Smooth muscle cell (in vitro differentiated cells): ENCODE measurements at regions not wholly inside any gene's neighbourhood (a gene's known extent, or its start where the extent isn't known, plus 50 kb on each side); places are given as distances from the start of the nearest gene placed in this dataset.

ENCODE experiments used
- DNase-seq: peaks from one replicate; lab custom pipeline; 2025; ENCODE audit not compliant: unreplicated experiment; lab: John Stamatoyannopoulos, UW
- H2AFZ ChIP-seq: fragments of 200-600 bp; sonication (generic); 2 replicates; pipeline ENCODE4 v1.6.0; 2016; ENCODE audit warnings: antibody characterized with exemption, low read depth, mild to moderate bottlenecking
- H3F3A ChIP-seq: fragments of 200-600 bp; sonication (generic); 2 replicates; pipeline ENCODE4 v1.6.0; 2017; ENCODE audit warnings: antibody characterized with exemption, low read depth
- H3K27ac ChIP-seq: fragments of 200-600 bp; sonication (generic); 2 replicates; pipeline ENCODE4 v1.5.1; 2016; ENCODE audit warnings: low read depth, mild to moderate bottlenecking
- H3K27me3 ChIP-seq: fragments of 200-600 bp; sonication (generic); 2 replicates; pipeline ENCODE4 v1.6.1; 2016; ENCODE audit warnings: low read depth, mild to moderate bottlenecking
- H3K36me3 ChIP-seq: fragments of 200-600 bp; sonication (generic); 2 replicates; pipeline ENCODE4 v1.5.1; 2016; ENCODE audit warnings: low read depth
- H3K4me1 ChIP-seq: fragments of 200-600 bp; sonication (generic); 2 replicates; pipeline ENCODE4 v1.5.1; 2016; ENCODE audit warnings: low read depth
- H3K4me2 ChIP-seq: fragments of 200-600 bp; sonication (generic); 2 replicates; pipeline ENCODE4 v1.6.0; 2016; ENCODE audit warnings: mild to moderate bottlenecking
- H3K4me3 ChIP-seq: fragments of 200-600 bp; sonication (generic); 2 replicates; pipeline ENCODE4 v1.5.1; 2016; ENCODE audit warnings: mild to moderate bottlenecking
- H3K79me2 ChIP-seq: fragments of 200-600 bp; sonication (generic); 2 replicates; pipeline ENCODE4 v1.6.0; 2016; ENCODE audit warnings: low read depth, mild to moderate bottlenecking
- H3K9ac ChIP-seq: fragments of 200-600 bp; sonication (generic); 2 replicates; pipeline ENCODE4 v1.6.0; 2016; ENCODE audit warnings: low read depth
- H3K9me3 ChIP-seq: fragments of 200-600 bp; sonication (generic); replicated peaks from 2 replicates; pipeline ENCODE4 v1.5.1; 2016; ENCODE audit warnings: low read depth
- H4K20me1 ChIP-seq: fragments of 200-600 bp; sonication (generic); 2 replicates; pipeline ENCODE4 v1.6.0; 2016; ENCODE audit warnings: low read depth
- WGBS: methylation state at CpG from one replicate; pipeline ENCODE4 v1.1.7; 2016; ENCODE audit warnings: low lambda C conversion rate; 5-methylcytosine and 5-hydroxymethylcytosine counted together
- TF ChIP-seq, protein P1 (sequence below): fragments of 200-600 bp; sonication (generic); IDR thresholded peaks from 2 replicates; pipeline ENCODE4 v1.5.1; 2017; ENCODE audit warnings: borderline replicate concordance, mild to moderate bottlenecking, antibody characterized with exemption; ENCODE audit not compliant: insufficient read depth, poor library complexity, severe bottlenecking

- WGBS, result 97% methylated on average over 14 of the region's 14 CpGs
- TF ChIP-seq, protein P1, sequence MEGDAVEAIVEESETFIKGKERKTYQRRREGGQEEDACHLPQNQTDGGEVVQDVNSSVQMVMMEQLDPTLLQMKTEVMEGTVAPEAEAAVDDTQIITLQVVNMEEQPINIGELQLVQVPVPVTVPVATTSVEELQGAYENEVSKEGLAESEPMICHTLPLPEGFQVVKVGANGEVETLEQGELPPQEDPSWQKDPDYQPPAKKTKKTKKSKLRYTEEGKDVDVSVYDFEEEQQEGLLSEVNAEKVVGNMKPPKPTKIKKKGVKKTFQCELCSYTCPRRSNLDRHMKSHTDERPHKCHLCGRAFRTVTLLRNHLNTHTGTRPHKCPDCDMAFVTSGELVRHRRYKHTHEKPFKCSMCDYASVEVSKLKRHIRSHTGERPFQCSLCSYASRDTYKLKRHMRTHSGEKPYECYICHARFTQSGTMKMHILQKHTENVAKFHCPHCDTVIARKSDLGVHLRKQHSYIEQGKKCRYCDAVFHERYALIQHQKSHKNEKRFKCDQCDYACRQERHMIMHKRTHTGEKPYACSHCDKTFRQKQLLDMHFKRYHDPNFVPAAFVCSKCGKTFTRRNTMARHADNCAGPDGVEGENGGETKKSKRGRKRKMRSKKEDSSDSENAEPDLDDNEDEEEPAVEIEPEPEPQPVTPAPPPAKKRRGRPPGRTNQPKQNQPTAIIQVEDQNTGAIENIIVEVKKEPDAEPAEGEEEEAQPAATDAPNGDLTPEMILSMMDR, result no peak
- H3F3A ChIP-seq, result no peaks in the 10 kb centered on the region
- no peaks in the 10 kb centered on the region for H3K9me3 ChIP-seq
- H2AFZ ChIP-seq, result no peak overlapping the region
- no peaks in the 10 kb centered on the region for H3K79me2 ChIP-seq
- no peak overlapping the region for H3K27ac ChIP-seq
- H3K4me2 ChIP-seq, result no peak overlapping the region
- H3K27me3 ChIP-seq, result no peaks in the 10 kb centered on the region
- H3K9ac ChIP-seq, result no peak overlapping the region
- no peaks in the 10 kb centered on the region for H3K36me3 ChIP-seq
- no peak for DNase-seq
- H3K4me1 ChIP-seq, result no peaks in the 10 kb centered on the region
- no peak overlapping the region for H3K4me3 ChIP-seq
- no peaks in the 10 kb centered on the region for H4K20me1 ChIP-seq
These were observed 194.3 kb upstream of the SMIM21 start for GRCh38 chr18:75621818-75622217.

- Histone ChIP-seq H3K9me3 (no peaks in the 10 kb centered on the region), H3K4me2 (no peak overlapping the region), H3K27ac (no peak overlapping the region), H3F3A (no peaks in the 10 kb centered on the region), H3K4me1 (no peaks in the 10 kb centered on the region), H4K20me1 (no peaks in the 10 kb centered on the region), H3K9ac (no peak overlapping the region), H3K36me3 (no peaks in the 10 kb centered on the region), H3K27me3 (no peaks in the 10 kb centered on the region), H2AFZ (no peak overlapping the region), H3K79me2 (no peaks in the 10 kb centered on the region), H3K4me3 (no peak overlapping the region)
- TF ChIP-seq, protein P1, result no peak
- 90% methylated on average over 4 of the region's 4 CpGs for WGBS
- DNase-seq, result no peak
These were observed 190.6 kb upstream of the SMIM21 start for GRCh38 chr18:75618146-75618545.

DNA sequence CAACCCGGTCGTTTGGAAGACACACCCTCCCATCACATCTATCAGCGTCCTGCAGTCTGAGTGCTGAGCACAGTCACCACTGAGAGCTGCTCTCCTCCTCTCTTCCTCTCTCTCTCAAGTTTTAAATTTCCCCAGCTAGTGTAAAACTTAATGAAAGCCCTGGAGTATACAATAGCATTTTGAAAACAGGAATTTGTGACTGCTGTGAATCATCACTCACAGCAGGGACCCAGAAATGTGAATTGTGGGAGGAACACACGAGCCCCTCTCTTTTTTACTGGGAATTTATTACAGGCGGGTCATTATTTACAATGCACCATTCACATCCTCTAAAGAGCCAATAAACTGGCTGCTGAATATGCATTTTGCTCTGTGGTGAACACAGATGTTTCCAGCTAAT, 185.0 kb upstream of the SMIM21 start:
- Histone ChIP-seq H3K27me3 (no peaks in the 10 kb centered on the region), H3K79me2 (no peaks in the 10 kb centered on the region), H3K36me3 (no peaks in the 10 kb centered on the region), H3K4me1 (no peaks in the 10 kb centered on the region), H3K27ac (no peak overlapping the region), H4K20me1 (no peaks in the 10 kb centered on the region), H3K4me3 (no peak overlapping the region), H3K9ac (no peak overlapping the region), H2AFZ (peak overlapping the region; percentile 6), H3K9me3 (no peaks in the 10 kb centered on the region), H3K4me2 (no peak overlapping the region), H3F3A (no peaks in the 10 kb centered on the region)
- DNase-seq, result no peak
- WGBS, result 20% methylated on average over 5 of the region's 5 CpGs
- TF ChIP-seq, protein P1, result no peak

- DNase-seq, result no peak
- H3K27me3 ChIP-seq, result no peaks in the 10 kb centered on the region
- no peaks in the 10 kb centered on the region for H3K79me2 ChIP-seq
- H3K36me3 ChIP-seq, result no peaks in the 10 kb centered on the region
- H3F3A ChIP-seq, result no peaks in the 10 kb centered on the region
- no peak overlapping the region for H3K9ac ChIP-seq
- TF ChIP-seq, protein P1, result no peak
- 59% methylated on average over 2 of the region's 2 CpGs for WGBS
- H3K9me3 ChIP-seq, result no peaks in the 10 kb centered on the region
- no peak overlapping the region for H3K27ac ChIP-seq
- no peak overlapping the region for H3K4me2 ChIP-seq
- no peak overlapping the region for H3K4me3 ChIP-seq
- H3K4me1 ChIP-seq, result no peaks in the 10 kb centered on the region
- H2AFZ ChIP-seq, result peak overlapping the region; percentile 5
- H4K20me1 ChIP-seq, result no peaks in the 10 kb centered on the region
These were observed 180.2 kb upstream of the SMIM21 start for GRCh38 chr18:75607701-75608100.
